HEK293 (cell line): ENCODE measurements at regions not wholly inside any gene's neighbourhood (a gene's known extent, or its start where the extent isn't known, plus 50 kb on each side); places are given as distances from the start of the nearest gene placed in this dataset.

Experiments used
- CTCF ChIA-PET: fragments of 350-600 bp; formaldehyde crosslinking; extraction: SDS; loops from one replicate; lab custom pipeline; 2021; ENCODE audit warnings: antibody characterized with exemption; lab: Yijun Ruan, JAX
- POLR2A ChIA-PET: fragments of 300-600 bp; formaldehyde crosslinking; extraction: SDS; loops from one replicate; lab custom pipeline; 2020; ENCODE audit warnings: antibody characterized with exemption, inconsistent platforms; lab: Yijun Ruan, JAX
- H3K27ac ChIP-seq: fragments of 200-500 bp; sonication (Bioruptor generic); 2 replicates; pipeline ENCODE4 v1.5.1; 2014; ENCODE audit warnings: low read depth, low read length, control low read depth, inconsistent platforms; ENCODE audit errors: extremely low read depth
- H3K36me3 ChIP-seq, 2 experiments: fragments of 200-500 bp in 1 of 2; sonication (Bioruptor generic) in 1 of 2; 1 replicate in 1 of 2; 2 replicates in 1 of 2; pipeline ENCODE4 v1.5.1; 2014 to 2017; ENCODE audit warnings: inconsistent platforms in 2 of 2, low read length in 2 of 2; ENCODE audit not compliant: control insufficient read depth in 2 of 2, insufficient read depth in 1 of 2
- H3K4me1 ChIP-seq: fragments of 200-500 bp; sonication (Bioruptor generic); 2 replicates; pipeline ENCODE4 v1.5.1; 2014; ENCODE audit warnings: mild to moderate bottlenecking, low read length, inconsistent platforms; ENCODE audit not compliant: control insufficient read depth, insufficient read depth
- H3K4me3 ChIP-seq: 2 replicates; pipeline ENCODE4 v1.5.1; 2011; ENCODE audit warnings: low read depth, mild to moderate bottlenecking, control low read depth, low read length, moderate library complexity
- H3K9me3 ChIP-seq: fragments of 200-500 bp; sonication (Bioruptor generic); 2 replicates; pipeline ENCODE4 v1.5.1; 2014; ENCODE audit warnings: low read depth, low read length, inconsistent platforms; ENCODE audit not compliant: control insufficient read depth, insufficient read depth
- HOXD13 ChIP-seq: sonication (generic); formaldehyde crosslinking; IDR thresholded peaks from 2 replicates; pipeline ENCODE4 v1.8.0; 2022; ENCODE audit warnings: missing genetic modification reagents, borderline replicate concordance
- KLF10 ChIP-seq: fragments of 450-650 bp; IDR thresholded peaks from 2 replicates; pipeline ENCODE4 v1.5.1; 2018; ENCODE audit warnings: missing biosample characterization, mild to moderate bottlenecking, missing genetic modification characterization
- YY1 ChIP-seq: fragments of 450-650 bp; formaldehyde crosslinking; IDR thresholded peaks from 2 replicates; pipeline ENCODE4 v1.5.1; 2018; ENCODE audit warnings: missing biosample characterization, missing genetic modification characterization
- ZBTB20 ChIP-seq: fragments of 450-650 bp; formaldehyde crosslinking; IDR thresholded peaks from 2 replicates; pipeline ENCODE4 v1.5.1; 2016; ENCODE audit warnings: missing biosample characterization, missing genetic modification characterization
- ZBTB48 ChIP-seq: fragments of 450-650 bp; formaldehyde crosslinking; IDR thresholded peaks from 2 replicates; pipeline ENCODE4 v1.5.1; 2016; ENCODE audit warnings: missing biosample characterization, missing genetic modification characterization
- ZNF140 ChIP-seq: fragments of 450-650 bp; formaldehyde crosslinking; IDR thresholded peaks from 2 replicates; pipeline ENCODE4 v1.5.1; 2016; ENCODE audit warnings: missing biosample characterization, missing genetic modification characterization
- ZNF18 ChIP-seq: fragments of 450-650 bp; formaldehyde crosslinking; IDR thresholded peaks from 2 replicates; pipeline ENCODE4 v1.5.1; 2016; ENCODE audit warnings: missing biosample characterization, missing genetic modification characterization
- ZNF184 ChIP-seq: fragments of 450-650 bp; IDR thresholded peaks from 2 replicates; pipeline ENCODE4 v1.5.1; 2018; ENCODE audit warnings: missing biosample characterization, mild to moderate bottlenecking, missing genetic modification characterization
- ZNF211 ChIP-seq: fragments of 450-650 bp; formaldehyde crosslinking; IDR thresholded peaks from 2 replicates; pipeline ENCODE4 v1.5.1; 2016; ENCODE audit warnings: low read depth, missing biosample characterization, missing genetic modification characterization
- ZNF239 ChIP-seq: fragments of 450-650 bp; formaldehyde crosslinking; IDR thresholded peaks from 2 replicates; pipeline ENCODE4 v1.5.1; 2016; ENCODE audit warnings: missing biosample characterization, missing genetic modification characterization
- ZNF26 ChIP-seq: fragments of 450-650 bp; formaldehyde crosslinking; IDR thresholded peaks from 2 replicates; pipeline ENCODE4 v1.5.1; 2016; ENCODE audit warnings: missing biosample characterization, missing genetic modification characterization
- ZNF354C ChIP-seq: fragments of 450-650 bp; formaldehyde crosslinking; IDR thresholded peaks from 2 replicates; pipeline ENCODE4 v1.5.1; 2016; ENCODE audit warnings: missing biosample characterization, missing genetic modification characterization, low read depth, borderline replicate concordance
- ZNF362 ChIP-seq: fragments of 450-650 bp; formaldehyde crosslinking; IDR thresholded peaks from 2 replicates; pipeline ENCODE4 v1.5.1; 2016; ENCODE audit warnings: missing biosample characterization, missing genetic modification characterization
- ZNF366 ChIP-seq: fragments of 450-650 bp; formaldehyde crosslinking; conservative IDR thresholded peaks from 2 replicates; pipeline ENCODE4 v1.5.1; 2016; ENCODE audit warnings: missing biosample characterization, missing genetic modification characterization
- ZNF404 ChIP-seq: fragments of 450-650 bp; formaldehyde crosslinking; IDR thresholded peaks from 2 replicates; pipeline ENCODE4 v1.5.1; 2017; ENCODE audit warnings: missing biosample characterization, missing genetic modification characterization
- ZNF521 ChIP-seq: fragments of 450-650 bp; formaldehyde crosslinking; IDR thresholded peaks from 2 replicates; pipeline ENCODE4 v1.5.1; 2017; ENCODE audit warnings: missing biosample characterization, mild to moderate bottlenecking, missing genetic modification characterization
- ZNF544 ChIP-seq: fragments of 450-650 bp; formaldehyde crosslinking; IDR thresholded peaks from 2 replicates; pipeline ENCODE4 v1.5.0; 2017; ENCODE audit warnings: missing biosample characterization, missing genetic modification characterization
- ZNF548 ChIP-seq: fragments of 450-650 bp; formaldehyde crosslinking; IDR thresholded peaks from 2 replicates; pipeline ENCODE4 v1.5.1; 2016; ENCODE audit warnings: missing biosample characterization, missing genetic modification characterization
- ZNF560 ChIP-seq: fragments of 450-650 bp; formaldehyde crosslinking; IDR thresholded peaks from 2 replicates; pipeline ENCODE4 v1.5.1; 2017; ENCODE audit warnings: missing biosample characterization, missing genetic modification characterization, borderline replicate concordance
- ZNF596 ChIP-seq: fragments of 450-650 bp; IDR thresholded peaks from 2 replicates; pipeline ENCODE4 v1.5.0; 2018; ENCODE audit warnings: missing biosample characterization, mild to moderate bottlenecking, missing genetic modification characterization, moderate library complexity
- ZNF626 ChIP-seq: fragments of 450-650 bp; sonication (Bioruptor Pico); formaldehyde crosslinking; IDR thresholded peaks from 2 replicates; pipeline ENCODE4 v1.5.1; 2018; ENCODE audit warnings: missing biosample characterization, missing genetic modification characterization, inconsistent platforms
- ZNF837 ChIP-seq: fragments of 450-650 bp; formaldehyde crosslinking; IDR thresholded peaks from 2 replicates; pipeline ENCODE4 v1.5.1; 2016; ENCODE audit warnings: missing biosample characterization, missing genetic modification characterization
- ZSCAN16 ChIP-seq: fragments of 450-650 bp; formaldehyde crosslinking; IDR thresholded peaks from 2 replicates; pipeline ENCODE4 v1.5.1; 2016; ENCODE audit warnings: missing biosample characterization, missing genetic modification characterization
- TF ChIP-seq, protein P1 (sequence below): fragments of 450-650 bp; formaldehyde crosslinking; IDR thresholded peaks from 2 replicates; pipeline ENCODE4 v1.5.1; 2016; ENCODE audit warnings: missing biosample characterization, missing genetic modification characterization
- TF ChIP-seq, protein P2 (sequence below): fragments of 450-650 bp; formaldehyde crosslinking; IDR thresholded peaks from 2 replicates; pipeline ENCODE4 v1.5.1; 2016; ENCODE audit warnings: missing biosample characterization, missing genetic modification characterization

DNA sequence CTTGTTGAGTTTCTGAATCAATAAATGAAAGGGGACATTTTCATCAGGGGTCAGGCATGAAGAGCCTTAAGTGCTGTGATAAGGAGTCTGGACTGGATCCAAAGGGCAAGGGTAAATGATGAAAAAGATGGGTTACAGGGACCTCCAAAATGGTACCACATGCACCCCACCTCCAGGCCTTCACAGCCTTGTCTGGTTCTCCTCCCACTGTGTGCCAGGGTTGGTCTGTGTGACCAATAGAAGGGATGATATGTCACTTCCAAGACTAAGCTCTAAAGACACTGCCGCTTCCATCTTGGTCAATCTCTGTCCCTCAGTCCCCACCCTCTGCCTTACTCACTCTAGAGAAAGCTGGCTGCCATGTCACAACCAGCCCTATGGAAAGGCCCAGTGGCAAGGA is 140.6 kb downstream of the ZNF281 start:
- CTCF ChIA-PET = interaction anchor here (0.6 to 1.2 kb wide), 2 partner anchors 585 to 1387 kb away, joined by 3 to 4 read pairs; no protein-coding TSS in a partner anchor
- Histone ChIP-seq H3K27ac (no peak overlapping the region), H3K4me3 (no peak overlapping the region), H3K36me3 (no peaks in the 10 kb centered on the region), H3K9me3 (no peaks in the 10 kb centered on the region), H3K4me1 (no peaks in the 10 kb centered on the region)
- TF ChIP-seq ZNF362 (tag by site-specific recombination) = no peak
- no peak for TF ChIP-seq ZNF404
- TF ChIP-seq YY1 (tag by site-specific recombination) = no peak
- TF ChIP-seq ZNF211 (tag by site-specific recombination) = no peak
- TF ChIP-seq KLF10 = no peak
- TF ChIP-seq ZNF18 (tag by site-specific recombination) = no peak
- no peak for TF ChIP-seq ZNF837 (tag by site-specific recombination)
- TF ChIP-seq, protein P1, sequence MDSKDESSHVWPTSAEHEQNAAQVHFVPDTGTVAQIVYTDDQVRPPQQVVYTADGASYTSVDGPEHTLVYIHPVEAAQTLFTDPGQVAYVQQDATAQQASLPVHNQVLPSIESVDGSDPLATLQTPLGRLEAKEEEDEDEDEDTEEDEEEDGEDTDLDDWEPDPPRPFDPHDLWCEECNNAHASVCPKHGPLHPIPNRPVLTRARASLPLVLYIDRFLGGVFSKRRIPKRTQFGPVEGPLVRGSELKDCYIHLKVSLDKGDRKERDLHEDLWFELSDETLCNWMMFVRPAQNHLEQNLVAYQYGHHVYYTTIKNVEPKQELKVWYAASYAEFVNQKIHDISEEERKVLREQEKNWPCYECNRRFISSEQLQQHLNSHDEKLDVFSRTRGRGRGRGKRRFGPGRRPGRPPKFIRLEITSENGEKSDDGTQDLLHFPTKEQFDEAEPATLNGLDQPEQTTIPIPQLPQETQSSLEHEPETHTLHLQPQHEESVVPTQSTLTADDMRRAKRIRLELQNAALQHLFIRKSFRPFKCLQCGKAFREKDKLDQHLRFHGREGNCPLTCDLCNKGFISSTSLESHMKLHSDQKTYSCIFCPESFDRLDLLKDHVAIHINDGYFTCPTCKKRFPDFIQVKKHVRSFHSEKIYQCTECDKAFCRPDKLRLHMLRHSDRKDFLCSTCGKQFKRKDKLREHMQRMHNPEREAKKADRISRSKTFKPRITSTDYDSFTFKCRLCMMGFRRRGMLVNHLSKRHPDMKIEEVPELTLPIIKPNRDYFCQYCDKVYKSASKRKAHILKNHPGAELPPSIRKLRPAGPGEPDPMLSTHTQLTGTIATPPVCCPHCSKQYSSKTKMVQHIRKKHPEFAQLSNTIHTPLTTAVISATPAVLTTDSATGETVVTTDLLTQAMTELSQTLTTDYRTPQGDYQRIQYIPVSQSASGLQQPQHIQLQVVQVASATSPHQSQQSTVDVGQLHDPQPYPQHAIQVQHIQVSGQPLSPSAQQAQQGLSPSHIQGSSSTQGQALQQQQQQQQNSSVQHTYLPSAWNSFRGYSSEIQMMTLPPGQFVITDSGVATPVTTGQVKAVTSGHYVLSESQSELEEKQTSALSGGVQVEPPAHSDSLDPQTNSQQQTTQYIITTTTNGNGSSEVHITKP (tag by site-specific recombination) = no peak
- no peak for TF ChIP-seq ZNF544 (tag by site-specific recombination)
- TF ChIP-seq HOXD13 (CRISPR knock-in tag) = no peak
- no peak for TF ChIP-seq ZNF239
- no peak for TF ChIP-seq ZNF560
- TF ChIP-seq ZNF366 (tag by site-specific recombination) = no peak
- no peak for TF ChIP-seq ZNF548 (tag by site-specific recombination)
- TF ChIP-seq, protein P2, sequence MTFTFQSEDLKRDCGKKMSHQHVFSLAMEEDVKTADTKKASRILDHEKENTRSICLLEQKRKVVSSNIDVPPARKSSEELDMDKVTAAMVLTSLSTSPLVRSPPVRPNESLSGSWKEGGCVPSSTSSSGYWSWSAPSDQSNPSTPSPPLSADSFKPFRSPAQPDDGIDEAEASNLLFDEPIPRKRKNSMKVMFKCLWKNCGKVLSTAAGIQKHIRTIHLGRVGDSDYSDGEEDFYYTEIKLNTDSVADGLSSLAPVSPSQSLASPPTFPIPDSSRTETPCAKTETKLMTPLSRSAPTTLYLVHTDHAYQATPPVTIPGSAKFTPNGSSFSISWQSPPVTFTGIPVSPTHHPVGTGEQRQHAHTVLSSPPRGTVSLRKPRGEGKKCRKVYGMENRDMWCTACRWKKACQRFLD = no peak
- no peak for TF ChIP-seq ZNF354C
- TF ChIP-seq ZNF26 = no peak
- TF ChIP-seq ZBTB48 (tag by site-specific recombination) = no peak
- POLR2A ChIA-PET = no interaction called here

DNA sequence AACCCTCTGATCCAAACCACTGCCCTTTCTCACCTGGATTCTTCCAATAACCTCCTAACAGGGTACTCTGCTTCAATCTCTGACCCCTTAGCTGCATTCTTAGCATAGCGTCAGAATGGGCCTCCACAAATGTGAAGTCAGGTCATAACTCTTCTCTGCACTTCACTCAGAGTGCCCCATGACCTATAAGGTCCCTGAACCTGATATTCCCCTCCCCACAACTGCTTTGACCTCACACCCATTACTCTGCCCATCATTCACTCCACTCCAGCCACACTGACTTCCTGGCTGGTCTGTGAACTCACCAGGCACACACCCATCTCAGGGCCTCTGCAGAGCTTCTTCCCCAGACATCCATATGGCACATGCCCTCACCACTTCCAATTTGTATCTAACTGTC is 141.9 kb downstream of the ZNF281 start:
- Histone ChIP-seq H3K36me3 (no peaks in the 10 kb centered on the region), H3K4me3 (no peak overlapping the region), H3K27ac (no peak overlapping the region), H3K4me1 (no peaks in the 10 kb centered on the region), H3K9me3 (no peaks in the 10 kb centered on the region)
- POLR2A ChIA-PET = no interaction called here
- CTCF ChIA-PET = no interaction called here
- TF ChIP-seq ZNF521 (tag by site-specific recombination) = no peak
- TF ChIP-seq ZNF18 (tag by site-specific recombination) = no peak
- no peak for TF ChIP-seq ZNF140 (tag by site-specific recombination)
- TF ChIP-seq ZNF596 (tag by site-specific recombination) = no peak
- no peak for TF ChIP-seq ZNF366 (tag by site-specific recombination)
- no peak for TF ChIP-seq ZNF184 (tag by site-specific recombination)
- TF ChIP-seq ZNF626 = no peak
- TF ChIP-seq ZBTB20 (tag by site-specific recombination) = no peak
- no peak for TF ChIP-seq ZNF404
- TF ChIP-seq ZSCAN16 (tag by site-specific recombination) = no peak
